ENCODE measurements at regions not wholly inside any gene's neighbourhood (a gene's known extent, or its start where the extent isn't known, plus 50 kb on each side); places are given as distances from the start of the nearest gene placed in this dataset.

DNA sequence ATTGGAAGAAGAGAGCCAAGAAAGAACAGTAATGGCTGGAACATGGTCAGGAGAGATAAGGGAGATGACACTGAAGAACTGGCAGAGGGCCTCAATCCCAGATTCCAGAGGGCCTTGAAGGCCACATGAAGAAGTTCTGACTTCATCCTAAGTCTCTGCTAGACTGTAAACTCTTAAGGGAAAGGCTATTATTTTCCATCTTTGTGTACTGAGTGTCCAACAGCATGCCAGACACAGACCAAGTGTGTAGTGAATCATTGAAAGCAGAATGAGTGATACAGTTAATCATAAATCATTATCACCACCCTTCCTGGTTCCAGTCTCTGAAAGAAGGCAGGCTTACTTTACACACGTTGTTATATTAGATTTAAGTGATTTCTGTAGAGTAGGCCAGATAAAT lies 185.3 kb upstream of the C11orf87 start:
- no peak for DNase-seq (ENCODE audit: insufficient read length)
- no peak for FAIRE-seq
- no peak for TF ChIP-seq TAF1 (IDR thresholded peaks at IDR 0.05; ENCODE audit: borderline replicate concordance, low read depth, low read length)
- TF ChIP-seq POLR2AphosphoS5 (IDR thresholded peaks at IDR 0.05; ENCODE audit: low read depth, low read length) = no peak
- TF ChIP-seq POLR2A (IDR thresholded peaks at IDR 0.05; ENCODE audit: low read depth, low read length) = no peak

DNA sequence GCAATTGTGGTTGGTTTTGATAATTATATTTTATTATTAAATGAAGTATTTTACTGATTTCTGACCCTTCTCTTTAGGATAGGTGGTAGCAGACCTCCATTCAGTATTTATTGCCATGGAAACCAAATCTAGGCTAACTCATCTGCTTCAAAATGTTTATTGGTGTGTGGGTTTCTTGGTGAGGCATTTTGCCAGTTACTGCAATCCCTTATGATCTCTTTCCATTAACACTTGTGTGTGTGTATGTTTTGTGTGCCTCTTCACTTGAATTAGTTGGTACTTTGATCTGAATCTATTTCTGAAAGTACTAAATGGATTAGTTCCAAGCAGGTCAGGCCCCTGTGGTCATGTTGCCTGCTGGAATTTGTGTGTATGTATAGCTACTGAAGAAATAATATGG lies 184.4 kb upstream of the C11orf87 start:
- DNase-seq (ENCODE audit: insufficient read length) (no peak), FAIRE-seq (no peak)
- TF ChIP-seq TAF1 (IDR thresholded peaks at IDR 0.05; ENCODE audit: borderline replicate concordance, low read depth, low read length) (no peak), POLR2A (IDR thresholded peaks at IDR 0.05; ENCODE audit: low read depth, low read length) (no peak), POLR2AphosphoS5 (IDR thresholded peaks at IDR 0.05; ENCODE audit: low read depth, low read length) (no peak)

DNA sequence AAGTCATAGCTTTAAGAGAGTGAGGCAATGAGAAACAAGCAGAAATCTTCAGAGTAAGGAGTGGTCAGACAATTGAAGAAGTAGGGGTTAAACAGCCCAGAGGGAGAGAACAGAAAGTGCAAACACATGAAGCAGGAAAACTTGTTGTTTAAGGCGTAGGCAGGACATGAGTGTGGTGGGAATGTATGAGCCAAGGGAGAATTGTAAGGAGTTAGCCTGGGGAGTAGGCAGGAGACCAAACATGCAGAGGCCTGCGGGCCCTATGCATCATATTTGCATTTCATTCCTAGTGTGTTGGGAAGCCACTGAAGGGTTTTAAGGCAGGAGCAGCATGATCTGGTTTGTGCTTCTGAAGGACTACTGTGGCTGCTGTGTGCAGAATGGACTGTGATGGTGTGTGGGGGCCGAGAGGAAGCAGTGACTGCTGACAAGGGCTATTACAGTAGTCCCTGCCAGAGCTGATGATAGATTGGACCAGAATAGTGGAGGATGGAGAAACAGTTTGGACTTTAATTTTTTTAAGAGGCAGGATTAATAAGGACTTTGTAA lies 179.9 kb upstream of the C11orf87 start:
- DNase-seq (ENCODE audit: insufficient read length) (no peak), FAIRE-seq (no peak)
- TF ChIP-seq POLR2AphosphoS5 (IDR thresholded peaks at IDR 0.05; ENCODE audit: low read depth, low read length) = no peak
- no peak for TF ChIP-seq POLR2A (IDR thresholded peaks at IDR 0.05; ENCODE audit: low read depth, low read length)
- no peak for TF ChIP-seq TAF1 (IDR thresholded peaks at IDR 0.05; ENCODE audit: borderline replicate concordance, low read depth, low read length)

GRCh38 chr11:109247071-109247470 lies 174.9 kb upstream of the C11orf87 start:
- DNase-seq (ENCODE audit: insufficient read length) = no peak
- TF ChIP-seq POLR2A (IDR thresholded peaks at IDR 0.05; ENCODE audit: low read depth, low read length) = no peak
- TF ChIP-seq TAF1 (IDR thresholded peaks at IDR 0.05; ENCODE audit: borderline replicate concordance, low read depth, low read length) = no peak
- no peak for TF ChIP-seq POLR2AphosphoS5 (IDR thresholded peaks at IDR 0.05; ENCODE audit: low read depth, low read length)
- FAIRE-seq = no peak

- DNase-seq (ENCODE audit: insufficient read length) (no peak), FAIRE-seq (no peak)
- TF ChIP-seq POLR2AphosphoS5 (IDR thresholded peaks at IDR 0.05; ENCODE audit: low read depth, low read length) (no peak), TAF1 (IDR thresholded peaks at IDR 0.05; ENCODE audit: borderline replicate concordance, low read depth, low read length) (no peak), POLR2A (IDR thresholded peaks at IDR 0.05; ENCODE audit: low read depth, low read length) (no peak)
Measured at GRCh38 chr11:109249597-109249996, 172.4 kb upstream of the C11orf87 start.

DNA sequence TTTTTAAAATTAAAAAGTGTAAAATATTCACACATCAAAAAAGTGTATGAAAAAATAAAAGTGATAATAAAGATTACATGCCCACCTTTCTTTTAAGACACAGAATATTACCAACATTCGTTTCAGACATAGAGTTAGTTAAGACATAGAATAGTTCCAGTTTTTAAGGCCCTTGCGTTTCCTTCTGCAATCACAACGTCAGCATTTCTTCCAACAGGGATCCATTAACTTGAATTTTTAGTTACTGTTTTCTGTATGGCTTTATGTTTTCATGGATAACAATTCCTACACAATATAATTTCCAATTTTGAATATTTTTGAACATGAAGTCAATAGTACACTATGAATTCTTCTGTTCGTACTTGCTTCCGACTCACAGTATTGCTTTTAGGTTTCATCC lies 170.8 kb upstream of the C11orf87 start:
- FAIRE-seq (no peak), DNase-seq (ENCODE audit: insufficient read length) (no peak)
- TF ChIP-seq POLR2AphosphoS5 (IDR thresholded peaks at IDR 0.05; ENCODE audit: low read depth, low read length) = no peak
- TF ChIP-seq TAF1 (IDR thresholded peaks at IDR 0.05; ENCODE audit: borderline replicate concordance, low read depth, low read length) = no peak
- TF ChIP-seq POLR2A (IDR thresholded peaks at IDR 0.05; ENCODE audit: low read depth, low read length) = no peak

GRCh38 chr11:109264128-109264527 lies 157.9 kb upstream of the C11orf87 start:
- FAIRE-seq = no peak
- no peak for DNase-seq (ENCODE audit: insufficient read length)
- no peak for TF ChIP-seq POLR2A (IDR thresholded peaks at IDR 0.05; ENCODE audit: low read depth, low read length)
- no peak for TF ChIP-seq POLR2AphosphoS5 (IDR thresholded peaks at IDR 0.05; ENCODE audit: low read depth, low read length)
- no peak for TF ChIP-seq TAF1 (IDR thresholded peaks at IDR 0.05; ENCODE audit: borderline replicate concordance, low read depth, low read length)

- TF ChIP-seq POLR2AphosphoS5 (IDR thresholded peaks at IDR 0.05; ENCODE audit: low read depth, low read length) (no peak), TAF1 (IDR thresholded peaks at IDR 0.05; ENCODE audit: borderline replicate concordance, low read depth, low read length) (no peak), POLR2A (IDR thresholded peaks at IDR 0.05; ENCODE audit: low read depth, low read length) (no peak)
- no peak for FAIRE-seq
- no peak for DNase-seq (ENCODE audit: insufficient read length)
Measured at GRCh38 chr11:109267293-109268095, 154.5 kb upstream of the C11orf87 start.

DNA sequence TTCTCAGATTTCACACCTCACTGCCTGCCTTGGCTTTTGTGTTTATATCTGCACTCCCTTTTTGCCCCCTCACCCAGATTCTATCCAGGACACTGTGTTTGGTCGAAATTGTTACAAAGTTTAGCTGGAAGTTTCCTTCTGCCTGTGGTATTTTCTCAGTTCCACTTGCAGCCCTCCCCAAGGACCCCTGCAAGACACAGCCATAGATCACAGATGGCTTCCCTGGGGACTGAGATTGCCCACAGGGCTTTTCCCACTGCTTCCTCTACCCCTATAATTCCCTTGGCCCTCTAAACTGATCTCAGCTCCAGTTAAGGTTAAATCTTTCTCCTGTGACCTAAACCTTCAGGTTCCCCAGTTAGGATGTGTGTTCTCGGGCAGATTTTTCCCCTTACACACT lies 146.1 kb upstream of the C11orf87 start:
- DNase-seq (ENCODE audit: insufficient read length) (no peak), FAIRE-seq (no peak)
- TF ChIP-seq TAF1 (IDR thresholded peaks at IDR 0.05; ENCODE audit: borderline replicate concordance, low read depth, low read length) (no peak), POLR2A (IDR thresholded peaks at IDR 0.05; ENCODE audit: low read depth, low read length) (no peak), POLR2AphosphoS5 (IDR thresholded peaks at IDR 0.05; ENCODE audit: low read depth, low read length) (no peak)

DNA sequence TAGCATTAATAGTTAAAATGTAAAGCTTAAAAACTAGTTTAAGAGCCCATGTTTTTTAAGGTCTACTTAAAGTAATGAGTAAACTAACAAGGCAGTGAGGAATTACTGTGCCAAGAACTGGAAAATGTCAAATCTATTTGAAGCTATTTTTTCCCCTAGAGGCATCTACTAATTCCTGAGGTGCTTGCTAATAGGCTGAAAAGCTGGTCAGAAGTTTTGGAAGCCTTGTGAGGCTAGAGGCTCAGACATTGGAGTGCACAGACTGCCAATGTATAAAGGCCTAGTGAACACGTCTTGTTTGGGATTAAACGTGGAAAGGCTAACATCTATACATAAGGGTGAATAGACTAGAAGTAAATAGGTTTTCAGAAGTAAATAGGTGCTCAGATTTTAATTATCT lies 136.5 kb upstream of the C11orf87 start:
- no peak for TF ChIP-seq TAF1 (IDR thresholded peaks at IDR 0.05; ENCODE audit: borderline replicate concordance, low read depth, low read length)
- TF ChIP-seq POLR2AphosphoS5 (IDR thresholded peaks at IDR 0.05; ENCODE audit: low read depth, low read length) = no peak
- TF ChIP-seq POLR2A (IDR thresholded peaks at IDR 0.05; ENCODE audit: low read depth, low read length) = no peak
- FAIRE-seq = no peak
- DNase-seq (ENCODE audit: insufficient read length) = no peak

GRCh38 chr11:109291553-109291952 lies 130.4 kb upstream of the C11orf87 start:
- FAIRE-seq (peak; percentile 27), DNase-seq (ENCODE audit: insufficient read length) (no peak)
- no peak for TF ChIP-seq POLR2A (IDR thresholded peaks at IDR 0.05; ENCODE audit: low read depth, low read length)

DNA sequence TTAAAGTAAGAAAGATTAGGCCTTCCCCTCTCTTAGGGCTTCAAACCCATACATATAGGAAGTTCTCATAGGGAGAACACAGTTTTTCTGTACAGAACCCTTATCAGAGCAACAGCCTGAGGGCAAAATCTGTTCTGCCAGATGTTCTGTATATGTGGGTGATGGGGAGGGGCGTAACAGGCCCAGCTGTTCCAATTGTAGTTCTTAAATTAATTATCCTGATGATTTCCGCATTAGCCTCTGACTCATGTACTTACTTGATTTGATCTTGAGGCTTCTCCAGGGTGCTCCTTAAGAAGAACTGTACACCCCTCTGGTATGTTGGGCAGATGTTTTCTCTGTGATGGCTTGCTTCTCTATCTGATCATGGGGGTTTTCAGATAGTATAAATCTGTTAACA lies 123.1 kb upstream of the C11orf87 start:
- FAIRE-seq = no peak
- TF ChIP-seq POLR2A (IDR thresholded peaks at IDR 0.05; ENCODE audit: low read depth, low read length) (no peak), TAF1 (IDR thresholded peaks at IDR 0.05; ENCODE audit: borderline replicate concordance, low read depth, low read length) (no peak), POLR2AphosphoS5 (IDR thresholded peaks at IDR 0.05; ENCODE audit: low read depth, low read length) (no peak)
- no peak for DNase-seq (ENCODE audit: insufficient read length)

Data from GM12892 (cell line).